ENCODE measurements at regions not wholly inside any gene's neighbourhood (a gene's known extent, or its start where the extent isn't known, plus 50 kb on each side); places are given as distances from the start of the nearest gene placed in this dataset.

DNA sequence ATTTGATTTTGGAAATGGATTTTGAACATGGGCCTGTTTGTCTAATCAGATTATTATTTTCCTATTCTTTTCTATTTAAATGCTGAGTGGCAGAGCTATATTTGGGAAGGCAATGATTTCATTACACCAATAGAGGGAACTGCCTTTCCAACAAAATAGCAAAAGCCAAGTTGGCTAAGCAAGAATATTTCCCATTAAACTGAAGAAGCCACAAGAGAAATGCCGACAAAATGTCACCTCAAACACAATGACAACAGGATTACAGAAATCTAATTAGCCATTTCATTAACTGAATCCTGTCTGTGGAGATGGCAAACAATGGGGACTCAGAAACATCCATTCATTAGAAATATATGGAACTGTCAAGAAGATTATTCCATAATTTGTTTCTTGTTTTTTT, 1593.1 kb upstream of the RAG2 start:
- Histone ChIP-seq H3K9me3 (no peaks in the 10 kb centered on the region), H3K36me3 (no peaks in the 10 kb centered on the region), H3K4me3 (ENCODE audit: low read depth in 1 of 2, low read length in 1 of 2) (no peak overlapping the region), H3K27ac (no peak overlapping the region), H3K4me1 (ENCODE audit: control insufficient read depth in 1 of 2, insufficient read depth in 1 of 2, low read depth in 1 of 2, low read length in 1 of 2) (no peaks in the 10 kb centered on the region), H3K27me3 (no peaks in the 10 kb centered on the region)
- TF ChIP-seq, protein P1, sequence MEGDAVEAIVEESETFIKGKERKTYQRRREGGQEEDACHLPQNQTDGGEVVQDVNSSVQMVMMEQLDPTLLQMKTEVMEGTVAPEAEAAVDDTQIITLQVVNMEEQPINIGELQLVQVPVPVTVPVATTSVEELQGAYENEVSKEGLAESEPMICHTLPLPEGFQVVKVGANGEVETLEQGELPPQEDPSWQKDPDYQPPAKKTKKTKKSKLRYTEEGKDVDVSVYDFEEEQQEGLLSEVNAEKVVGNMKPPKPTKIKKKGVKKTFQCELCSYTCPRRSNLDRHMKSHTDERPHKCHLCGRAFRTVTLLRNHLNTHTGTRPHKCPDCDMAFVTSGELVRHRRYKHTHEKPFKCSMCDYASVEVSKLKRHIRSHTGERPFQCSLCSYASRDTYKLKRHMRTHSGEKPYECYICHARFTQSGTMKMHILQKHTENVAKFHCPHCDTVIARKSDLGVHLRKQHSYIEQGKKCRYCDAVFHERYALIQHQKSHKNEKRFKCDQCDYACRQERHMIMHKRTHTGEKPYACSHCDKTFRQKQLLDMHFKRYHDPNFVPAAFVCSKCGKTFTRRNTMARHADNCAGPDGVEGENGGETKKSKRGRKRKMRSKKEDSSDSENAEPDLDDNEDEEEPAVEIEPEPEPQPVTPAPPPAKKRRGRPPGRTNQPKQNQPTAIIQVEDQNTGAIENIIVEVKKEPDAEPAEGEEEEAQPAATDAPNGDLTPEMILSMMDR (IDR thresholded peaks at IDR 0.05): no peak

DNA sequence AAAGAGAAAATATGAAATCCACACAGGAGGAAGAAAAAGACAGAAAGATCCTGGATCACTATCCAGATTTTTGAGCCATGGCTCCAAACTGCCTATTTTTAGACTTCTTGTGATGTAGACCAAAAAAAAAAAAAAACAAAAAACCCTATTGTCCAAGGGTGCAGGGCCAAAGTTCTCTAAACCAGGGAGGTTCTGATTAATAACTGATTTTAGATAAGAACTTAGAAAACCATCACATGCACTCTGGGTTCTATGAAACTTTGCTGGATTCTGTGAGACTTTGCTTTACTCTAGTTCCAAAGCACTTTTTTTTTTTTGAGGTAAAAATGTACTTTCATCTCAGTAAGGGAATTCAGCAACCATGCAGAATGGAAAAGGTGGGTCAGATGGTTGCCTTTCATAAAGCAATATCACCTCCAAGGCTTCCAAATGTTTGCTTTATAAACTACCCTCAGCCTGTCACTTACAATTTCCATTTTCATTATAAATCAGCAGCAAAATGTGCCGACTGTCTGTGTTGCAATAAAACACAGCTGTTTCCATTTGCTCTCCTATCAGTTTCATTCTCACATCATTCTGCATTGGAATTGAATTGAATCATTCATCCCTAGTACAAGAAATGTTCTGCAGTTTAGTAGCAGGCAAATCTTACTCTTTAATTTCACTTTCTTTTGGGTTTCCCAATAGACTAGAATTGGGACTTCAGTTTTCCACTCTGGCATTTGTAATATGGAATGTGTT, 1584.3 kb upstream of the RAG2 start:
- no peaks in the 10 kb centered on the region for H3K9me3 ChIP-seq
- no peaks in the 10 kb centered on the region for H3K27me3 ChIP-seq
- no peak overlapping the region for H3K4me3 ChIP-seq (ENCODE audit: low read depth in 1 of 2, low read length in 1 of 2)
- H3K4me1 ChIP-seq (ENCODE audit: control insufficient read depth in 1 of 2, insufficient read depth in 1 of 2, low read depth in 1 of 2, low read length in 1 of 2): no peaks in the 10 kb centered on the region
- H3K27ac ChIP-seq: no peak overlapping the region
- no peaks in the 10 kb centered on the region for H3K36me3 ChIP-seq
- TF ChIP-seq, protein P1 (IDR thresholded peaks at IDR 0.05): no peak

DNA sequence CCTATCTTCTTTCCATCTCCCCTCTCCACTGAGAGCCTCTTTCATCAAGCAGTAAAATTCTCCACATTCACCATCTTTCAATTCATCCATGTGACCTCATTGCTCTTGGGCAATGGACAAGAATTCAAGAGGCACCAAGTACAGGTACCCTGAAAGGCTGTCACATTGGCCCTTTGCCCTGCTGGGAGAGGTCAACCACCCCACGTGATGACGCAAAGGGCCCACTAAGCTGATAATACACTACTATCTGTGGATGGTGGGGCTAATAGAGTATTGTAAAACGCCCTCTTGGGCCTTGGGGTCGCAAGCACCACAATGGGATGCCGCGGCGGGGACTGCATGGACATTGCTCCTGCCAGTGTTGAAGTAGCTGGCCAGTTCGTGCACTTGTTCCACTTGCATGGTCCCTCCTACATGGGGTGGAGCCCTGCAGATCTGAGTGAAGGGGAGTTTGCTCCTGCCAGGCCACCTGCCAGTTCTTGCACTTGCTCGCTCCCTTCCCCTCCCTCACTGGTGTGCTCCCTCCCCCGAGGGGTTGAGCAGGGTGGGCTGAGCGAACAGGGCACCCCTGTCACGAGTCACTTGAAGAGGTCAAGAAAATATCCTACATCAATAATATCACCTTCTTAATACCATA, 1578.8 kb upstream of the RAG2 start:
- TF ChIP-seq, protein P1 (IDR thresholded peaks at IDR 0.05): no peak
- H3K27ac ChIP-seq: no peak overlapping the region
- H3K27me3 ChIP-seq: no peaks in the 10 kb centered on the region
- no peaks in the 10 kb centered on the region for H3K4me1 ChIP-seq (ENCODE audit: control insufficient read depth in 1 of 2, insufficient read depth in 1 of 2, low read depth in 1 of 2, low read length in 1 of 2)
- no peaks in the 10 kb centered on the region for H3K9me3 ChIP-seq
- no peaks in the 10 kb centered on the region for H3K36me3 ChIP-seq
- no peak overlapping the region for H3K4me3 ChIP-seq (ENCODE audit: low read depth in 1 of 2, low read length in 1 of 2)

DNA sequence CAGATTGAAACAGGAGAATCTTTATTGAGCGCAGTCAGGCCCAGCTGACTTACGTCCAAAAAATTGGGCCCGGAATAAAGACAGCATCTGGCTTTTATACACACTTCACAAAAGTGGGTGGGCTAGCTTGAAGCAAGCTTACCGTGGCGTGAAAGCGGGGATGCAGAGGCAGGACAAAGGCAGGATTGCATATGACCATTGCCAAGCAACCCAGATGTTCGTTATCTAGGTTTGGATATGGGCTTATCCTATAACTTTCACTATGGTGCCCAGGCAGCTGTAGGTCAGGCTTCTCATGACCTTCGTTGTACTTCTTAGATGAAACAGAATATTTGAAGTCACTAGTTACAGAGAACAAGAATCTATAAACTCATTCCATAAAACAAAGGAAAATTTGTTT, 1575.6 kb upstream of the RAG2 start:
- no peaks in the 10 kb centered on the region for H3K4me1 ChIP-seq (ENCODE audit: control insufficient read depth in 1 of 2, insufficient read depth in 1 of 2, low read depth in 1 of 2, low read length in 1 of 2)
- TF ChIP-seq, protein P1 (IDR thresholded peaks at IDR 0.05): no peak
- no peaks in the 10 kb centered on the region for H3K36me3 ChIP-seq
- H3K27ac ChIP-seq: no peak overlapping the region
- no peak overlapping the region for H3K4me3 ChIP-seq (ENCODE audit: low read depth in 1 of 2, low read length in 1 of 2)
- H3K9me3 ChIP-seq: no peaks in the 10 kb centered on the region
- H3K27me3 ChIP-seq: no peaks in the 10 kb centered on the region

DNA sequence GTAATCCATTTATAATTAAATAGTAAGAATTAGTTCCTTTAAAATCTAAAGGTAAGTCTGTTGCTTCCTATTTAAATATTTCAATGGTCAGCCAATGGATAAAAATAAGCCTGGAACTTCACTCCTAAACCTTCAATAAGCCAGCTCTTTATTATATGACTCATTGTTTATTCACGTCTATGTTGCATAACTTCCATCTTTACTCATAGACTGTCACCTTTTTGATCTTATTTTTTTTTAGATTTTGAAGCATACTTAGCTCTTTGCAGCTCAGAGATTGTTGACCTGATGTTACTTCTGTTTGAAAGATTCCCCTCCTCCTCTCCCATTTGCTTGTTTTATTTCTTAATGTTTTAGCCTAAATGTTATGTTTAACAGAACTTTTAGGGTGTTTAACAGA, 1571.2 kb upstream of the RAG2 start:
- no peaks in the 10 kb centered on the region for H3K27me3 ChIP-seq
- no peak overlapping the region for H3K4me3 ChIP-seq (ENCODE audit: low read depth in 1 of 2, low read length in 1 of 2)
- no peaks in the 10 kb centered on the region for H3K9me3 ChIP-seq
- no peaks in the 10 kb centered on the region for H3K36me3 ChIP-seq
- H3K27ac ChIP-seq: no peak overlapping the region
- TF ChIP-seq, protein P1 (IDR thresholded peaks at IDR 0.05): no peak
- no peaks in the 10 kb centered on the region for H3K4me1 ChIP-seq (ENCODE audit: control insufficient read depth in 1 of 2, insufficient read depth in 1 of 2, low read depth in 1 of 2, low read length in 1 of 2)

Measured in neutrophil (primary cell).